PC-3 (cell line): ENCODE measurements at regions not wholly inside any gene's neighbourhood (a gene's known extent, or its start where the extent isn't known, plus 50 kb on each side); places are given as distances from the start of the nearest gene placed in this dataset.

Experiments
- ATAC-seq: fragments of 200-7000 bp; cut with Tn5 transposase; 2 replicates; pipeline ENCODE4 v1.9.1; 2020; ENCODE audit warnings: mild to moderate bottlenecking, moderate library complexity
- BruUV-seq: library from RNA; stranded (reverse); fragments of 400-500 nt; replicated peaks from 2 replicates; lab custom pipeline; 2021; lab: Mats Ljungman, UMichigan
- CTCF ChIA-PET: fragments of 300-600 bp; sonication (Branson Sonifier 250); formaldehyde crosslinking; loops from one replicate; lab custom pipeline; 2022; ENCODE audit warnings: antibody characterized with exemption; lab: Charles Lee
- POLR2A ChIA-PET: fragments of 300-600 bp; sonication (Branson Sonifier 250); formaldehyde crosslinking; loops from one replicate; lab custom pipeline; 2022; ENCODE audit warnings: antibody characterized with exemption; ENCODE audit not compliant: unreplicated experiment; lab: Charles Lee
- DNase-seq: peaks from one replicate; pipeline ENCODE4 v3.0.0-alpha.2; 2015
- H2AFZ ChIP-seq: fragments of 300-600 bp; sonication (generic); 2 replicates; pipeline ENCODE4 v1.6.0; 2016; ENCODE audit warnings: antibody characterized with exemption, low read length
- H3F3A ChIP-seq: fragments of 300-600 bp; sonication (generic); one replicate; pipeline ENCODE4 v1.6.0; 2017; ENCODE audit warnings: antibody characterized with exemption, low read length, control low read depth, mild to moderate bottlenecking; ENCODE audit not compliant: unreplicated experiment
- H3K27ac ChIP-seq: fragments of 300-600 bp; sonication (generic); 2 replicates; pipeline ENCODE4 v1.5.1; 2016; ENCODE audit warnings: mild to moderate bottlenecking, low read length
- H3K27me3 ChIP-seq: fragments of 300-600 bp; sonication (generic); 2 replicates; pipeline ENCODE4 v1.6.1; 2016; ENCODE audit warnings: low read length, mixed read lengths
- H3K36me3 ChIP-seq: fragments of 300-600 bp; sonication (generic); 2 replicates; pipeline ENCODE4 v1.6.1; 2016; ENCODE audit warnings: low read depth, mixed run types, low read length, mixed read lengths
- H3K4me1 ChIP-seq: fragments of 300-600 bp; sonication (generic); 2 replicates; pipeline ENCODE4 v1.5.1; 2016; ENCODE audit warnings: low read length; ENCODE audit not compliant: insufficient read depth
- H3K4me2 ChIP-seq: fragments of 300-600 bp; sonication (generic); 2 replicates; pipeline ENCODE4 v1.6.0; 2016; ENCODE audit warnings: low read length
- H3K4me3 ChIP-seq: fragments of 300-600 bp; sonication (generic); 2 replicates; pipeline ENCODE4 v1.5.1; 2016; ENCODE audit warnings: mild to moderate bottlenecking, low read length, mixed read lengths
- H3K79me2 ChIP-seq: fragments of 300-600 bp; sonication (generic); 2 replicates; pipeline ENCODE4 v1.6.1; 2017; ENCODE audit warnings: low read length, mixed read lengths
- H3K9ac ChIP-seq: fragments of 300-600 bp; sonication (generic); 2 replicates; pipeline ENCODE4 v1.6.0; 2016; ENCODE audit warnings: mild to moderate bottlenecking, low read length
- H3K9me2 ChIP-seq: fragments of 300-600 bp; sonication (generic); replicated peaks from 2 replicates; pipeline ENCODE4 v1.6.1; 2016; ENCODE audit warnings: mixed run types, low read length, mixed read lengths
- H3K9me3 ChIP-seq: fragments of 300-600 bp; sonication (generic); 2 replicates; pipeline ENCODE4 v1.6.1; 2016; ENCODE audit warnings: low read length, mixed read lengths
- H4K20me1 ChIP-seq: fragments of 300-600 bp; sonication (generic); 2 replicates; pipeline ENCODE4 v1.6.1; 2016; ENCODE audit warnings: low read length, mixed read lengths
- EZH2 ChIP-seq: fragments of 300-600 bp; sonication (generic); IDR thresholded peaks from one replicate; pipeline ENCODE4 v1.6.1; 2017; ENCODE audit warnings: antibody characterized with exemption, mild to moderate bottlenecking, low read length; ENCODE audit not compliant: unreplicated experiment
- EZH2phosphoT487 ChIP-seq: fragments of 300-600 bp; sonication (generic); IDR thresholded peaks from 2 replicates; pipeline ENCODE4 v1.6.1; 2018; ENCODE audit warnings: mild to moderate bottlenecking, antibody characterized with exemption, low read length, borderline replicate concordance
- intact Hi-C: fragments of 100-400 bp; cut with micrococcal nuclease; formaldehyde crosslinking; loops from 2 replicates; pipeline ENCODE4 v1.9.0; 2023
- TF ChIP-seq, protein P1 (sequence below): fragments of 300-600 bp; sonication (generic); conservative IDR thresholded peaks from 2 replicates; pipeline ENCODE4 v1.5.1; 2017; ENCODE audit warnings: antibody characterized with exemption, low read depth, mild to moderate bottlenecking, low read length

GRCh38 chrX:43003939-43004338, 226.0 kb upstream of the PPP1R2C start:
- ChIA-PET CTCF (no interaction called here), POLR2A (no interaction called here)
- BruUV-seq, result no TSS peak

GRCh38 chrX:43005561-43005960, 227.6 kb upstream of the PPP1R2C start:
- TF ChIP-seq EZH2phosphoT487, result no peak
- TF ChIP-seq, protein P1, sequence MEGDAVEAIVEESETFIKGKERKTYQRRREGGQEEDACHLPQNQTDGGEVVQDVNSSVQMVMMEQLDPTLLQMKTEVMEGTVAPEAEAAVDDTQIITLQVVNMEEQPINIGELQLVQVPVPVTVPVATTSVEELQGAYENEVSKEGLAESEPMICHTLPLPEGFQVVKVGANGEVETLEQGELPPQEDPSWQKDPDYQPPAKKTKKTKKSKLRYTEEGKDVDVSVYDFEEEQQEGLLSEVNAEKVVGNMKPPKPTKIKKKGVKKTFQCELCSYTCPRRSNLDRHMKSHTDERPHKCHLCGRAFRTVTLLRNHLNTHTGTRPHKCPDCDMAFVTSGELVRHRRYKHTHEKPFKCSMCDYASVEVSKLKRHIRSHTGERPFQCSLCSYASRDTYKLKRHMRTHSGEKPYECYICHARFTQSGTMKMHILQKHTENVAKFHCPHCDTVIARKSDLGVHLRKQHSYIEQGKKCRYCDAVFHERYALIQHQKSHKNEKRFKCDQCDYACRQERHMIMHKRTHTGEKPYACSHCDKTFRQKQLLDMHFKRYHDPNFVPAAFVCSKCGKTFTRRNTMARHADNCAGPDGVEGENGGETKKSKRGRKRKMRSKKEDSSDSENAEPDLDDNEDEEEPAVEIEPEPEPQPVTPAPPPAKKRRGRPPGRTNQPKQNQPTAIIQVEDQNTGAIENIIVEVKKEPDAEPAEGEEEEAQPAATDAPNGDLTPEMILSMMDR, result no peak
- TF ChIP-seq EZH2, result no peak
- Histone ChIP-seq H3F3A (no peaks in the 10 kb centered on the region), H3K36me3 (no peaks in the 10 kb centered on the region), H3K4me1 (no peaks in the 10 kb centered on the region), H3K9me2 (no peaks in the 10 kb centered on the region), H3K4me2 (no peak overlapping the region), H3K4me3 (no peak overlapping the region), H3K9me3 (no peaks in the 10 kb centered on the region), H4K20me1 (no peaks in the 10 kb centered on the region), H3K9ac (no peak overlapping the region), H3K79me2 (no peaks in the 10 kb centered on the region), H2AFZ (no peak overlapping the region), H3K27me3 (no peaks in the 10 kb centered on the region), H3K27ac (no peak overlapping the region)
- POLR2A ChIA-PET, result no interaction called here
- BruUV-seq, result no TSS peak
- intact Hi-C loops, result no loop called here
- ATAC-seq (no peak), DNase-seq (no peak)
- CTCF ChIA-PET, result no interaction called here

More at GRCh38 chrX:43003939-43004338, 226.0 kb upstream of the PPP1R2C start:
- H3K4me2 ChIP-seq, result no peak overlapping the region
- intact Hi-C loops, result no loop called here
- no peak for TF ChIP-seq EZH2
- TF ChIP-seq EZH2phosphoT487, result no peak
- TF ChIP-seq, protein P1, result no peak
- H3K27me3 ChIP-seq, result no peaks in the 10 kb centered on the region
- H3F3A ChIP-seq, result no peaks in the 10 kb centered on the region
- no peak for DNase-seq
- no peak overlapping the region for H3K4me3 ChIP-seq
- no peaks in the 10 kb centered on the region for H3K9me3 ChIP-seq
- H2AFZ ChIP-seq, result no peak overlapping the region
- no peak overlapping the region for H3K27ac ChIP-seq
- no peaks in the 10 kb centered on the region for H3K9me2 ChIP-seq
- H3K79me2 ChIP-seq, result no peaks in the 10 kb centered on the region
- H3K36me3 ChIP-seq, result no peaks in the 10 kb centered on the region
- no peak for ATAC-seq
- H4K20me1 ChIP-seq, result no peaks in the 10 kb centered on the region
- no peak overlapping the region for H3K9ac ChIP-seq
- no peaks in the 10 kb centered on the region for H3K4me1 ChIP-seq

DNA sequence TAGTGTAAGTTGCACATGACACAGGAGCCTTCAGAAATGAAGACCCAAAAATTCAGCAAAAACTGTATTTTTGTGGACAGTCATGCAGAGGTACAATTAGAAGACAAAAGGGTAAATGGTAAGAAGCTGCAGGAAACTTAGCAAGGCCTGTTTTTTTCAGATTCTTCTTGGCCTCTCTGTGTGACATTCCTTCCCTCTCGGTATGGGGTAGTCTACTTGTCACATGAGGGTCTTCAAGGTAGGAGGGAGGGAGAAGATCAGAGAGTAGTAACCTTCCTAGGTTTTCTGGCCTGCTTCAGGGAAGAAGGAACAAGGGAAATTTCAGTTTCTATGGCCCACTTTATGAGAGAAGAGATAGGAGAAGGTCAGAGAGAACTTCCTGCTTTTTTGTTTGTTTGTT, 230.4 kb upstream of the PPP1R2C start:
- H3K9me3 ChIP-seq, result no peaks in the 10 kb centered on the region
- H3K4me3 ChIP-seq, result no peak overlapping the region
- CTCF ChIA-PET, result no interaction called here
- DNase-seq (no peak), ATAC-seq (no peak)
- no peak overlapping the region for H3K9ac ChIP-seq
- no peak overlapping the region for H3K27ac ChIP-seq
- intact Hi-C loops, result no loop called here
- no peaks in the 10 kb centered on the region for H3K36me3 ChIP-seq
- no peaks in the 10 kb centered on the region for H3K27me3 ChIP-seq
- H3K4me2 ChIP-seq, result no peak overlapping the region
- no peak for TF ChIP-seq EZH2phosphoT487
- no peak for TF ChIP-seq EZH2
- TF ChIP-seq, protein P1, result no peak
- no peaks in the 10 kb centered on the region for H4K20me1 ChIP-seq
- POLR2A ChIA-PET, result no interaction called here
- BruUV-seq, result no TSS peak
- no peak overlapping the region for H2AFZ ChIP-seq
- H3F3A ChIP-seq, result no peaks in the 10 kb centered on the region
- H3K9me2 ChIP-seq, result no peaks in the 10 kb centered on the region
- H3K4me1 ChIP-seq, result no peaks in the 10 kb centered on the region
- H3K79me2 ChIP-seq, result no peaks in the 10 kb centered on the region
